ENCODE measurements at regions not wholly inside any gene's neighbourhood (a gene's known extent, or its start where the extent isn't known, plus 50 kb on each side); places are given as distances from the start of the nearest gene placed in this dataset.

- TF ChIP-seq POLR2AphosphoS5 (IDR thresholded peaks at IDR 0.05; ENCODE audit: low read depth): no peak
- TF ChIP-seq GABPA (IDR thresholded peaks at IDR 0.05; ENCODE audit: low read depth): no peak
- TF ChIP-seq CTCF (IDR thresholded peaks at IDR 0.05; ENCODE audit: insufficient read depth, low read length): no peak
These were observed 668.6 kb upstream of the ARRDC3 start for GRCh38 chr5:92051741-92052140.

Data from HL-60 (cell line).